Keratinocyte (primary cell): ENCODE measurements at regions not wholly inside any gene's neighbourhood (a gene's known extent, or its start where the extent isn't known, plus 50 kb on each side); places are given as distances from the start of the nearest gene placed in this dataset.

Experiments
- DNase-seq: peaks from one replicate; pipeline ENCODE4 v3.0.0-alpha.2; 2011; ENCODE audit warnings: low read depth, missing footprints, low spot score
- FAIRE-seq: peaks from 2 replicates; lab custom pipeline; 2011; peaks lifted over from hg19 to GRCh38; lab: Jason Lieb, UNC
- H2AFZ ChIP-seq: 2 replicates; pipeline ENCODE4 v1.6.0; 2012; ENCODE audit warnings: low read length, control low read depth, inconsistent platforms; ENCODE audit not compliant: control insufficient read depth
- H3K27ac ChIP-seq: 2 replicates; pipeline ENCODE4 v1.5.1; 2011; ENCODE audit warnings: low read length; ENCODE audit not compliant: control insufficient read depth, insufficient read depth
- H3K27me3 ChIP-seq: 3 replicates; pipeline ENCODE4 v1.6.0; 2011; ENCODE audit warnings: low read length; ENCODE audit not compliant: control insufficient read depth, insufficient read depth; ENCODE audit errors: extremely low read depth
- H3K36me3 ChIP-seq, 2 experiments: 2 replicates in 1 of 2; 3 replicates in 1 of 2; pipeline ENCODE4 v1.5.1; 2011; ENCODE audit warnings: low read length in 2 of 2, mild to moderate bottlenecking in 1 of 2; ENCODE audit not compliant: control insufficient read depth in 2 of 2, insufficient read depth in 2 of 2; ENCODE audit errors: extremely low read depth in 1 of 2
- H3K4me1 ChIP-seq: 3 replicates; pipeline ENCODE4 v1.5.1; 2011; ENCODE audit warnings: low read length; ENCODE audit not compliant: control insufficient read depth, insufficient read depth; ENCODE audit errors: extremely low read depth
- H3K4me2 ChIP-seq: 3 replicates; pipeline ENCODE4 v1.6.0; 2011; ENCODE audit warnings: low read depth, low read length; ENCODE audit not compliant: control insufficient read depth, insufficient read depth; ENCODE audit errors: extremely low read depth
- H3K4me3 ChIP-seq, 3 experiments: fragments of 200-600 bp in 1 of 3; sonication (generic) in 1 of 3; 2 replicates in 2 of 3; 3 replicates in 1 of 3; pipeline ENCODE4 v1.5.1; 2011 to 2016; ENCODE audit warnings: low read length in 3 of 3, mild to moderate bottlenecking in 3 of 3, control low read depth in 2 of 3, inconsistent platforms in 1 of 3, low read depth in 1 of 3, mixed read lengths in 1 of 3, mixed run types in 1 of 3, moderate library complexity in 1 of 3; ENCODE audit not compliant: control insufficient read depth in 2 of 3, insufficient read depth in 2 of 3; ENCODE audit errors: extremely low read depth in 1 of 3
- H3K79me2 ChIP-seq: 2 replicates; pipeline ENCODE4 v1.6.0; 2012; ENCODE audit warnings: low read length; ENCODE audit not compliant: control insufficient read depth, insufficient read depth
- H3K9ac ChIP-seq: 3 replicates; pipeline ENCODE4 v1.6.0; 2011; ENCODE audit warnings: low read length; ENCODE audit not compliant: control insufficient read depth, insufficient read depth; ENCODE audit errors: extremely low read depth
- H3K9me1 ChIP-seq: 3 replicates; pipeline ENCODE4 v1.6.0; 2011; ENCODE audit warnings: low read length; ENCODE audit not compliant: control insufficient read depth, insufficient read depth; ENCODE audit errors: extremely low read depth
- H3K9me3 ChIP-seq: 2 replicates; pipeline ENCODE4 v1.5.1; 2012; ENCODE audit warnings: low read depth, low read length; ENCODE audit not compliant: control insufficient read depth
- H4K20me1 ChIP-seq: 3 replicates; pipeline ENCODE4 v1.6.0; 2011; ENCODE audit warnings: low read length; ENCODE audit not compliant: control insufficient read depth, insufficient read depth; ENCODE audit errors: extremely low read depth
- EZH2 ChIP-seq: IDR thresholded peaks from one replicate; pipeline ENCODE4 v1.6.1; 2012; ENCODE audit warnings: inconsistent platforms, mild to moderate bottlenecking, low read length, moderate library complexity
- dilution Hi-C: fragments of 300-500 bp; cut with MboI; formaldehyde crosslinking; loops from one replicate; pipeline ENCODE4 v1.7.0; 2020; ENCODE audit warnings: low sequenced_read_pairs; ENCODE audit not compliant: extremely low pct_ligation_motif_present
- TF ChIP-seq, protein P1 (sequence below), 3 experiments: IDR thresholded peaks in 1 of 3; conservative IDR thresholded peaks in 1 of 3; optimal IDR thresholded peaks in 1 of 3; 2 replicates in 2 of 3; 3 replicates in 1 of 3; pipeline versions ENCODE3 to v1.5.1; 2011; ENCODE audit warnings: low read length in 3 of 3, mild to moderate bottlenecking in 3 of 3, moderate library complexity in 2 of 3, control low read depth in 1 of 3, inconsistent platforms in 1 of 3; ENCODE audit not compliant: insufficient read depth in 2 of 3; ENCODE audit errors: extremely low read depth in 1 of 3

GRCh38 chr5:98570661-98571191, 202.7 kb upstream of the RGMB start:
- Histone ChIP-seq H3K27me3 (no peaks in the 10 kb centered on the region), H3K79me2 (no peaks in the 10 kb centered on the region), H3K9me3 (no peaks in the 10 kb centered on the region), H3K27ac (no peak overlapping the region), H3K4me1 (no peaks in the 10 kb centered on the region), H3K9me1 (no peaks in the 10 kb centered on the region), H4K20me1 (no peaks in the 10 kb centered on the region), H3K9ac (no peak overlapping the region), H3K4me3 (no peak overlapping the region), H3K4me2 (no peak overlapping the region), H3K36me3 (no peaks in the 10 kb centered on the region), H2AFZ (no peak overlapping the region)
- TF ChIP-seq EZH2, result no peak
- TF ChIP-seq, protein P1, sequence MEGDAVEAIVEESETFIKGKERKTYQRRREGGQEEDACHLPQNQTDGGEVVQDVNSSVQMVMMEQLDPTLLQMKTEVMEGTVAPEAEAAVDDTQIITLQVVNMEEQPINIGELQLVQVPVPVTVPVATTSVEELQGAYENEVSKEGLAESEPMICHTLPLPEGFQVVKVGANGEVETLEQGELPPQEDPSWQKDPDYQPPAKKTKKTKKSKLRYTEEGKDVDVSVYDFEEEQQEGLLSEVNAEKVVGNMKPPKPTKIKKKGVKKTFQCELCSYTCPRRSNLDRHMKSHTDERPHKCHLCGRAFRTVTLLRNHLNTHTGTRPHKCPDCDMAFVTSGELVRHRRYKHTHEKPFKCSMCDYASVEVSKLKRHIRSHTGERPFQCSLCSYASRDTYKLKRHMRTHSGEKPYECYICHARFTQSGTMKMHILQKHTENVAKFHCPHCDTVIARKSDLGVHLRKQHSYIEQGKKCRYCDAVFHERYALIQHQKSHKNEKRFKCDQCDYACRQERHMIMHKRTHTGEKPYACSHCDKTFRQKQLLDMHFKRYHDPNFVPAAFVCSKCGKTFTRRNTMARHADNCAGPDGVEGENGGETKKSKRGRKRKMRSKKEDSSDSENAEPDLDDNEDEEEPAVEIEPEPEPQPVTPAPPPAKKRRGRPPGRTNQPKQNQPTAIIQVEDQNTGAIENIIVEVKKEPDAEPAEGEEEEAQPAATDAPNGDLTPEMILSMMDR (optimal IDR thresholded peaks at IDR 0.05 in 1 of 3, IDR thresholded peaks at IDR 0.05 in 1 of 3, conservative IDR thresholded peaks at IDR 0.05 in 1 of 3; ENCODE audit: extremely low read depth in 1 of 3, insufficient read depth in 2 of 3, low read length in 3 of 3), result no peak
- DNase-seq (no peak), FAIRE-seq (no peak)
- dilution Hi-C loops, result no loop called here

DNA sequence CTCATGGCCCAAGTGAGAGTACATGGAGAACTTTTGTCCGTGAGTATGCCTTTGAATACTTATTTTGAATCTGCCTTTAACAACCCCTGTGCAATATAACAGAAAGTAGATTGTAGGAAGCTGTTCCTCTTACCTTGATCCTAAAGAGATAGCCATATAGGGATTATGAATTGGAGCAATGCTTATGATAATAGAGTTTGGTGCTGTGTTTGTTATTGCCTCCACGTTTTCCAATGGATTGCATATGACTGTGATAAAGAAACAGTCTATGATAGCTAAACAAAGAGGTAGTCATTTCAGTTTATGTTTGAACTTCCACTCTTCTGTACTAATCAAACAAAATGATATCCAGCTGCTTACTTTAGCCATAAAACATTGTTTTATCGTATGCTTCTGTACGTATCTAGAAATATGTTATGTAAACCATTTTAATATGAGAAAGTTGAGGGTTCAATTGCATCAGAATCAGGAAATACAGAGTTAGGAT, 199.6 kb upstream of the RGMB start:
- H3K36me3 ChIP-seq, result no peaks in the 10 kb centered on the region
- no peaks in the 10 kb centered on the region for H3K9me3 ChIP-seq
- no peaks in the 10 kb centered on the region for H3K27me3 ChIP-seq
- no peak overlapping the region for H3K4me3 ChIP-seq
- H3K4me1 ChIP-seq, result no peaks in the 10 kb centered on the region
- no peak overlapping the region for H3K4me2 ChIP-seq
- no peak for DNase-seq
- no peaks in the 10 kb centered on the region for H4K20me1 ChIP-seq
- no peak overlapping the region for H2AFZ ChIP-seq
- no peak for TF ChIP-seq EZH2
- TF ChIP-seq, protein P1 (optimal IDR thresholded peaks at IDR 0.05 in 1 of 3, IDR thresholded peaks at IDR 0.05 in 1 of 3, conservative IDR thresholded peaks at IDR 0.05 in 1 of 3; ENCODE audit: extremely low read depth in 1 of 3, insufficient read depth in 2 of 3, low read length in 3 of 3), result no peak
- no peak for FAIRE-seq
- H3K79me2 ChIP-seq, result no peaks in the 10 kb centered on the region
- H3K9me1 ChIP-seq, result no peaks in the 10 kb centered on the region
- dilution Hi-C loops, result no loop called here
- no peak overlapping the region for H3K9ac ChIP-seq
- no peak overlapping the region for H3K27ac ChIP-seq
